A204.1 (cell line): ENCODE measurements at regions not wholly inside any gene's neighbourhood (a gene's known extent, or its start where the extent isn't known, plus 50 kb on each side); places are given as distances from the start of the nearest gene placed in this dataset.
"Not testable (repeated sequence)": the region's sequence is repeated elsewhere in the genome, so short reads cannot be mapped to it uniquely, and the experiment has no call there.

Source experiments
- FAIRE-seq: peaks from 2 replicates; lab custom pipeline; 2012; peaks lifted over from hg19 to GRCh38; lab: Jason Lieb, UNC

DNA sequence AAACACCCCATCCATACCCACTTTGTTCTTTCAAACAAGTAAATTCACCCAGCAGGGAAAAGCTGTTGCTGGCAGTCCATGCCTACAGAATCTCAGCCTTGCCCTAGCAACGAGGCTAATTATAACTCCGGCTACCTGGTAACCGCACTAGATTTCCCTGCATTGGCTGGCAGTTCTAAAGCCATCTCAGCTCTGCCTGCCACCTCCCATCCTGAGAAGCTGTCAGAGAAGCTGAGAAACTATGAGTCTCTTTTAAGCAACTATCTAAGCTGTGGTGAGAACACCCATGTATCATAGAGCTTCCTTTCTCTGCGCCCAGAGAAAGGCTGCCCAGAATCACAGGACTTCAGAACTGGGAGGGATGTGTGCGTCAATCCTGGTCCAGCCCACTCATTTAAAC, 126.5 kb upstream of the NBPF9 start:
- FAIRE-seq: not testable (repeated sequence)

DNA sequence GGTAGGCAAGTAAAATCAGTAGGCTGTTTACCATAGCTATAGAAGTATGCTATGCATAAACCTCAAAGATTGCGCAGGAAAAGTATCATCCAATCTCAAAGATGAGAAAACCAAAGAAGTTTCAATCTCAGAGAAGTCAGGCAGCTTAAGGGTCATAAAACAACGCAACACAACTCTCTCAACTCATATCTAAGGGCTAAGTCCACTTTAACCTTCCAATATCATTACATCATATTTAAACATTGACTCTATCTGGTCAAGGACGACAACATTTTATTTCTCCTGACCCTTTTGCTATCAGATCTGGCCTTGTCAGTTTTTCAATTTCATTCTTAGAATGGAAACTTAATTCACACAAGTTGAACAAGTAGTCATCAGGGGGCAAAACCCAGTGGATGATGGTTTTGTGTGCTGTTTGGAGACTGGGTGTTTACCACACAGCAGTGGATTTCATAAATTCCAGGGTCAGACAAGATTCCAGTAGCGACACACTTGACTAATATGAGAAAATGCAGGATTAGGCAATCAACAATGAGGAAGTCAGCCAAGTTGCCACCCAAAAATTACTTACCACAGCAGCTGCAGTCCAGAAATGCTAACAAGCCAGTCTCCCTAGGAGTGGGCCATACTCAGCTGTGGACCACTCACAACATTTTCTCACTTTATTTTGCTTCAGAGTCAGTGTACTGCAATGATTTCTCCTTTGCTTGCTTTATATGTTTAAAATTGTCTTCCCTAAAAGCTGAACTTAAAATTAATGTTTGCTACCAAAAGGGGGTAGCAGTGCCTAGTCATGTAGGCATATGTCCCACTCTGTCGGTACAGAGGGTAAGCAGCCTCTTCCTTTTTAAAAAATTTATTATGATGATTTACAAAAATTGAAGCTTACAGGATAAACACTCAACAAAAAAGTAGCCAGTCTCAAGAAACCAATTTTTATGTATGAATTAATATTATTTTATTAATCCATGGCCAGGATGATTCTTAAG, 131.9 kb upstream of the NBPF9 start:
- not testable (repeated sequence) for FAIRE-seq

- FAIRE-seq: not testable (repeated sequence)
Measured at GRCh38 chr1:149237515-149237914, 134.2 kb upstream of the NBPF9 start.

GRCh38 chr1:149239897-149240508, 136.7 kb upstream of the NBPF9 start:
- FAIRE-seq: not testable (repeated sequence)

GRCh38 chr1:149240530-149240929, 137.2 kb upstream of the NBPF9 start:
- not testable (repeated sequence) for FAIRE-seq

DNA sequence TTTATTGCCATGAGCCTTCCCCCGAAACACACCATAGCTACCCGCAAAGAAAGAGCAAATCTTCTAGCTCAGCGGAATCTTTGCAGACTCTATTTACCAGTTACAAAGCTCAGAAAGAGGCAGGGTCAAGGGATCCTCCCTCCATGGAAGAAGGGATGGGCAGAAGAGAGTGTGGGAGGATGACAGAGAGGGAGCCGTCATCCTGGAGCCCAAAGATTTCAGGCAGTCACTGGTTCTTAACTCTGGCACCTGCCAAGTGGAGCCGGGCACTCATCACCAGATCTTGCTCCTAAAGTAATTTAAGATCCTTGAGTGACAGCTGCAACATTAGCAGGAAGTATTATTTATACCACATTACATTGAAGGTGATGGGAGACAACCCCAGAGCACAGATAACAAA, 137.9 kb upstream of the NBPF9 start:
- FAIRE-seq: not testable (repeated sequence)

GRCh38 chr1:149243572-149243971, 140.2 kb upstream of the NBPF9 start:
- FAIRE-seq: not testable (repeated sequence)

GRCh38 chr1:149244621-149245020, 141.3 kb upstream of the NBPF9 start:
- not testable (repeated sequence) for FAIRE-seq

GRCh38 chr1:149246212-149246611, 142.9 kb upstream of the NBPF9 start:
- not testable (repeated sequence) for FAIRE-seq

DNA sequence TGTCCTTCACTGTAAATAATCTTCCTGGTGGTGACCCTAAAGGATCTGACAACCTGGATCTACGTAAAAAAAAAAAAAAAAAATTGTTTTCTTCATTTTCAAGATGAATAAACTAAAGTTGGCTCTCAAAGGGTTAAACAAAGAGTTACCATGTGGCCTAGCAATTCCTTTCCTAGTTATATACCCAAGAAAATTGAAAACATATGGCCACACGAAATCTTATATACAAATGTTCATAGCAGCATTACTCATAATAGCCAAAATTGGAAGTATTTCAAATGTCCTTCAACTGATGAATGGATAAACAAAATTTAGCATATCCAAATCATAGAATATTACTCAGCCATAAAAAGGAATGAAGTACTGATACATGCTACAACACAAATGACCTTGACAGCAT, 145.3 kb upstream of the NBPF9 start:
- not testable (repeated sequence) for FAIRE-seq

DNA sequence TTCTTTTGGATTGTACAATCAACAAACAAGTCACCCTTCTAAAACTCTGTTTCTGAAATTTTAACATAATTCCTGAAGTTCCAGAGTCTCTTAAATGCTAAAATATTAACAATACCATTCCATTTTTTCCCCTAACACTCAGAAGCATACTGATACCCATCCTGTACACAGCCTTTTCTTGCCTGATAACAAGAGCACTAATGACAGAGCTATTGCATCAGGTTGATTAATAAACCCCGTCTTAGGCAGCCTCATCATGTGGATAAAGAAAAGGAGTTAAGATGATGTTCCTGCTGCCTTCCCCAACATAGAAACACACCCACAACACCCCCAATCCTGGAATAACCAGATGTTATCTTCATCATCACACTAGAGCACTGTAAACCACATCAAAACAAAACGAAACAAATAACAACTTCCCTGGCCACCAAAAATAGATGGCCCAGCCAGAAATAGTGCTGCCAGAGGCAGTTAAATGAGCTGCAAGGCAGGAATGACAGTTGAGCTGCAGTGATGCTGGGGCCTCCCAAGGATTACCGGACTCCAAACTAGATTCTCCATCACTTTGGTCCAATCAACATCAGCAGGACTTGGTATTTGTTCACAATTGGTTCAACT, 146.6 kb upstream of the NBPF9 start:
- not testable (repeated sequence) for FAIRE-seq

DNA sequence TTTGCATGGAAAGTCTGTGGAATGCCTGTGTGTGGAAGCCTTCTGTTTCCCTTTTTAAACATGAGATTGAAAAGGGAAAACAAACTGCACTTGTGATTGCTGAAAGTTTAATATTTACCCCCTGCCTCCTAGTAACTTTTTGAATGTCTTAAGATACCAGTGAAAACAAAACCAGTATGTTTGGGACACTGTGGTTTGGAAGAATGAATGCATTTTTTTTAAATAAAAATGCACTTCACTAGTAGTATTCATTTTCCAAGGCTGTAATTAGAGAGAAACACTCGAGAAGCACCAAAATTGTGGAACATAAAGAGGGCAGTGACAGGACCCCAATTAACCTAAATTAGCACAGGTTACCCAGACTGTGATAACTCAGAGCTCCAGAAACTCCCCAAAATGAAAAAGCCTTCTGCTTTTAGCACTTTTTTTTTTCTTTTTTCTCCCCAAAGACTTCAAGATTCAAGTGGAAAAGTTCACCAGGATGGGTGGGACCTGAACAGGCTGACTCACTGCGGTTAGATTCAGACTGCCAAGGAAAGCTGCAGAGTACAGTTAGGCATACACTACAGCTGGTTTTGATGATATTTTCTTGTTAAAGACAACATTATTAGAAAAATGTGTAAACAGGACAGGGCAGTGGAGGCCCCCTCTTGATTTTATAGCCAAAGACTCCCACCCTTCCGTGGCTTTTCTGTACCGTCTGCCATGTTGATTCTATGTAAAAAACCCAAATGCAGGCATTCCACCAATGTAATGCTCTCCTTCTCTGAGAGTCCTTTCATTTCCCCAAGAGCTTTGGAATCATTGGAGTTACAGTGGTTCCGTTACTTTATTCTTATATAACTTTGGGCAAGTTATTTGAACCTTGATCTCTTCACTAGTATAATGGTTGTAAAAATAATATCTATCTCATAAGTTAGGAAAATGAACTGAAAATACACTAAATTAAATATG, 151.8 kb upstream of the NBPF9 start:
- FAIRE-seq: not testable (repeated sequence)

GRCh38 chr1:149260284-149260683, 156.9 kb upstream of the NBPF9 start:
- FAIRE-seq: not testable (repeated sequence)

- FAIRE-seq: not testable (repeated sequence)
Measured at GRCh38 chr1:149260736-149261340, 157.5 kb upstream of the NBPF9 start.

DNA sequence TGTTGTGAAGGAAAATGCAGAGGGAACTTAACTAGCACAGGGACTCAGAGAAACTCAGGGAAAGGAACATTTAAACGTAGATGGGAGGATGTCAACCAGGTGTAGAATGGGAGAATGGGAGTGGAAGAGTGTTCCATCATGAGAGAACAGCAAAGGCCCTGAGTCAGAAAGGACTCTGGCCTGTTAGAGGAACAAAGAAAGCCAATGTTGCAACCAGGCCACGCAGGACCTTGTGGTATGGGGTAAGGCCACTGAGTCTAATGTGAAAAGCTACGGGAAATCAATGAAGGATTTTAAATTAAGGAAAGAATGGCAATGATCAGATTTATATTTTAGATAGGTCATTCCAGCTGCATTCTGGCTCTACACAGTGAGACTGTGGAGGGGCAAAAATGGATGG, 163.9 kb upstream of the NBPF9 start:
- FAIRE-seq: not testable (repeated sequence)

- FAIRE-seq: not testable (repeated sequence)
Measured at GRCh38 chr1:149269001-149269702, 165.8 kb upstream of the NBPF9 start.

DNA sequence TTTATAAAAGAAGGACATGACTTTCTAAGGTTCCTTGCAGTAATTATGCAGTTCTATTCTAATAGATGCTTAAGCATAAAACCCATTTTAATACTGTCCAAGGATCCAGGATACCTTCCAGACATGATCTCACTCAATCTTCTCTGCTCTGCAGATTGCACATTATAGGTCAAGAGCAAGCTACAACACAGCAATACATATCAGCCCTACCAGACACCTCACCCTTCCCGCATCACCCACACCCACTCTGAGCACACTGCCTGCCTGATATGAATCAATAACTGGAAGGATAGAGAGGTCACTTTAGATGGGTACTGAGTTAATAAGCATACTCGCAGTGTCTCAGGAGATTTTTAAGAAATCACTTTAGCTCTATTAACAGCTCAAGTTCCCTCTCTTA, 166.5 kb upstream of the NBPF9 start:
- FAIRE-seq: not testable (repeated sequence)

DNA sequence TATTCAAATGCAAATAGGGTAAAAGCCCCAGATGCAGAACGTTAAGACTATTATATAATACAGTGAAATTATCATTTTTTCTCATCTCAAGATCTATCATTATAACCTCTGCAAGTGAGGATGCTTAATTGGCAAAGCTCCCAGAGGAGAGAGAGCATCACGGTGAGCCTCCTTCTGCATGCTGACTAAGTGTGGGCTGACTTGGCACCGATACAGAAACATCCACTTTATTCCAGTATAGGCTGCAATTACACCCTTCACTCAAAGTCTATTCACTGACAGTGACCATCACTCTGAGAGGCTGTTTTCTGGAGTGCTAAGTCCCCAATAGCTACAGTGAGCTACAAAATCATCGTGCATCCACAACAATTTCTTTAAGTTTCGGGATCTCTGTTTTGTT, 171.1 kb upstream of the NBPF9 start:
- not testable (repeated sequence) for FAIRE-seq

GRCh38 chr1:149275802-149276201, 172.5 kb upstream of the NBPF9 start:
- FAIRE-seq: not testable (repeated sequence)

- FAIRE-seq: not testable (repeated sequence)
Measured at GRCh38 chr1:149276496-149276895, 173.1 kb upstream of the NBPF9 start.
